AG04449 (cell line): ENCODE measurements at regions not wholly inside any gene's neighbourhood (a gene's known extent, or its start where the extent isn't known, plus 50 kb on each side); places are given as distances from the start of the nearest gene placed in this dataset.
A peak's percentile ranks its signal among the peaks of the same experiment; 100 is the strongest.

Experiments used
- CTCF ChIA-PET: fragments of 350-600 bp; formaldehyde crosslinking; extraction: SDS; loops from one replicate; lab custom pipeline; 2021; ENCODE audit warnings: antibody characterized with exemption; lab: Yijun Ruan, JAX
- POLR2A ChIA-PET: fragments of 400-600, 350-600 bp; formaldehyde crosslinking; extraction: SDS; loops from one replicate; lab custom pipeline; 2020; ENCODE audit warnings: antibody characterized with exemption, inconsistent platforms; lab: Yijun Ruan, JAX
- DNase-seq: peaks from one replicate; pipeline ENCODE4 v3.0.0-alpha.2; 2010; ENCODE audit warnings: low read depth, low spot score
- H3K4me3 ChIP-seq: 2 replicates; pipeline ENCODE4 v1.5.1; 2011; ENCODE audit warnings: low read depth, mild to moderate bottlenecking, control low read depth, low read length
- CTCF ChIP-seq: IDR thresholded peaks from one replicate; pipeline ENCODE4 v1.5.1; 2011; ENCODE audit warnings: mild to moderate bottlenecking, moderate library complexity, low read length, control low read depth, inconsistent platforms; ENCODE audit not compliant: insufficient read depth; ENCODE audit errors: missing control alignments

GRCh38 chrY:12526362-12527063 is 174.5 kb upstream of the USP9Y start:
- H3K4me3 ChIP-seq = no peak overlapping the region
- no peak for DNase-seq
- ChIA-PET CTCF (no interaction called here), POLR2A (no interaction called here)
- TF ChIP-seq CTCF = no peak

DNA sequence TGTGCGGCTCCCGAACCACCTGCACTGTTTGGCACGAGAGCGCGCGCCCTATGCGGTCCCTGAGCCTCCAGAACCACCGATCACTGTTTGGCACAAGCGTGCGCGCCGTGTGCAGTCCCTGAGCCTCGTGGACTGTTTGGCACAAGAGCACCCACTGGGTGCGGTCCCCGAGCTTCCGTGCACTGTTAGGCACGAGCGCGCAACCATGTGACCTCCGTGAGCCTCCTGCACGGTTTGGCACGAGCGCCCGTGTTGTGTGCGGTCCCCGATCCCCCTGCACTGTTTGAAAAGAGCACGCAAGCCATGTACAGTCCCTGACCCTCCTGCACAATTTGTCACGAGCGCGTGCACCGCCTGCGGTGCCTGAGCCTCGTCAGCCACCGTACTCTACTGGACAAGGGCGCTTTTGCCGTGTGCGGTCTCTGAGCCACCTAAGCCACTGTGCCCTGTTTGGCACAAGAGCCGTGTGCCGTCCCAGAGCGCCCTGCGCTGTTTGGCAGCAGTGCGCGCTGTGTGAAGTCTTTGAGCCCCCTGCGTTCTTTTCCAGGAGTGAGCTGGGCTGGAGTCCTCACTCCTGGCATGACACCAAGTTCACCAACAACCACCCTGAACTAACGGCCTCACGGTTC is 163.7 kb upstream of the USP9Y start:
- H3K4me3 ChIP-seq = peak overlapping the region; percentile 49
- no peak for TF ChIP-seq CTCF
- POLR2A ChIA-PET = no interaction called here
- DNase-seq = no peak
- CTCF ChIA-PET = no interaction called here

DNA sequence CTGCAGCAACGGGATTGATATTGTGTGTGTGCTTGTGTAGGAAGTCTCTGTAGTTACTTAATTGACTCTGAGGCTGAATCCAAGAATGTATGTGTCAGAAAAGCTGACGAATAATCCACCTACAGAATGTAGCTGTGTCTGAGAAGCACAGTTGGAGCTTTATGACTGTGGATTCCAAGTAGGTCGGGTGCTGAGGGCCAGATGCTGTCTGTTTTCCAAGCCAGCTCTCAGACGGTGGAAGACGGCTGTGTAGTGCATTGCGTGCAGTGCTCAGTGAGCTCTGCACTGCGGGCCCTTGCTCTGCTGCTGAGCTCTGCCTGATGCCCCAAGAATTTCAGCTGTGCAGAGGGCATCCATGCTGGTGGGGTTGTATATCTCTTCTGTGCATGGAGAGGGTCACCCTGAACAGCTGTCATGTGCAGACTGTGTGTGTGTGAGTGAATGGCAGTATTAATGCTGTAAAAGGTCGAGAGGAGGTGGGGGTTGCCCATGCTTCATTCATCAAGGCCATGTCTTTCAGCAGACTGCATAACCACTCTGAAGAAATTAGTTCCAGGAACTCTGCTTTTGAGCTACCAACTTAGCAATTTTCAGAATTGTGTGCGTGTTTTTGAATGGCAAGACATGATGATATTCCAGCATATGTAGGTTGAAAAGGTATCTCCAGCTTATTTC is 154.1 kb upstream of the USP9Y start:
- DNase-seq = no peak
- TF ChIP-seq CTCF = no peak
- POLR2A ChIA-PET = interaction anchor here (0.8 kb wide), 1 partner anchor 10 kb away, joined by 4 read pairs; no protein-coding TSS in a partner anchor
- no peak overlapping the region for H3K4me3 ChIP-seq
- CTCF ChIA-PET = interaction anchor here (0.6 to 1.2 kb wide), 2 partner anchors 8 to 11 kb away, joined by 3 read pairs; no protein-coding TSS in a partner anchor

- POLR2A ChIA-PET = no interaction called here
- no peak overlapping the region for H3K4me3 ChIP-seq
- DNase-seq = peak; percentile 61
- TF ChIP-seq CTCF = no peak
- CTCF ChIA-PET = no interaction called here
These were observed 148.4 kb upstream of the USP9Y start for GRCh38 chrY:12552471-12553283.

GRCh38 chrY:12553909-12554308 is 147.1 kb upstream of the USP9Y start:
- ChIA-PET POLR2A (no interaction called here), CTCF (no interaction called here)
- DNase-seq = no peak
- no peak for TF ChIP-seq CTCF
- no peak overlapping the region for H3K4me3 ChIP-seq
